Epithelial cell of proximal tubule (primary cell): ENCODE measurements at regions not wholly inside any gene's neighbourhood (a gene's known extent, or its start where the extent isn't known, plus 50 kb on each side); places are given as distances from the start of the nearest gene placed in this dataset.

Source experiments
- DNase-seq: peaks from one replicate; pipeline ENCODE4 v3.0.0-alpha.2; 2011; ENCODE audit warnings: low read depth
- H3K4me3 ChIP-seq: 2 replicates; pipeline ENCODE4 v1.5.1; 2011; ENCODE audit warnings: low read depth, mild to moderate bottlenecking, low read length
- CTCF ChIP-seq: conservative IDR thresholded peaks from 2 replicates; pipeline ENCODE4 v1.5.1; 2012; ENCODE audit warnings: low read depth, mild to moderate bottlenecking, low read length

- no peak for TF ChIP-seq CTCF
- H3K4me3 ChIP-seq, result no peak overlapping the region
- no peak for DNase-seq
Observed at GRCh38 chr3:36244728-36245127, 135.6 kb upstream of the STAC start.

GRCh38 chr3:36248374-36248773 is 131.9 kb upstream of the STAC start:
- no peak for DNase-seq
- no peak for TF ChIP-seq CTCF
- H3K4me3 ChIP-seq, result no peak overlapping the region

GRCh38 chr3:36250191-36250590 is 130.1 kb upstream of the STAC start:
- no peak overlapping the region for H3K4me3 ChIP-seq
- no peak for TF ChIP-seq CTCF
- DNase-seq, result no peak

- peak; percentile 78 for DNase-seq
- no peak for TF ChIP-seq CTCF
- no peak overlapping the region for H3K4me3 ChIP-seq
Observed at GRCh38 chr3:36257158-36257852, 123.0 kb upstream of the STAC start.

GRCh38 chr3:36258421-36258820 is 121.9 kb upstream of the STAC start:
- no peak for TF ChIP-seq CTCF
- H3K4me3 ChIP-seq, result no peak overlapping the region
- DNase-seq, result no peak

- TF ChIP-seq CTCF, result no peak
- no peak overlapping the region for H3K4me3 ChIP-seq
- no peak for DNase-seq
Observed at GRCh38 chr3:36259580-36259979, 120.7 kb upstream of the STAC start.

- no peak overlapping the region for H3K4me3 ChIP-seq
- DNase-seq, result no peak
- no peak for TF ChIP-seq CTCF
Observed at GRCh38 chr3:36269274-36269673, 111.0 kb upstream of the STAC start.
